Amniotic stem cell (primary cell): ENCODE measurements at regions not wholly inside any gene's neighbourhood (a gene's known extent, or its start where the extent isn't known, plus 50 kb on each side); places are given as distances from the start of the nearest gene placed in this dataset.

Source experiments
- DNase-seq: peaks from one replicate; lab custom pipeline; 2025; lab: John Stamatoyannopoulos, UW

- no peak for DNase-seq
Measured at GRCh38 chr7:109945820-109946518, 1145.0 kb upstream of the LRRN3 start.

- no peak for DNase-seq
Measured at GRCh38 chr7:109950256-109950655, 1140.7 kb upstream of the LRRN3 start.

GRCh38 chr7:109950821-109951564, 1139.9 kb upstream of the LRRN3 start:
- no peak for DNase-seq

- DNase-seq, result no peak
Measured at GRCh38 chr7:109951565-109951928, 1139.4 kb upstream of the LRRN3 start.

GRCh38 chr7:109955986-109956385, 1134.9 kb upstream of the LRRN3 start:
- no peak for DNase-seq

GRCh38 chr7:109956916-109957315, 1134.0 kb upstream of the LRRN3 start:
- no peak for DNase-seq

GRCh38 chr7:109963741-109964140, 1127.2 kb upstream of the LRRN3 start:
- no peak for DNase-seq

- DNase-seq, result no peak
Measured at GRCh38 chr7:109964780-109965179, 1126.1 kb upstream of the LRRN3 start.

GRCh38 chr7:109967406-109967805, 1123.5 kb upstream of the LRRN3 start:
- DNase-seq, result no peak

- no peak for DNase-seq
Measured at GRCh38 chr7:109983618-109984017, 1107.3 kb upstream of the LRRN3 start.

GRCh38 chr7:109984729-109985128, 1106.2 kb upstream of the LRRN3 start:
- no peak for DNase-seq

- DNase-seq, result no peak
Measured at GRCh38 chr7:109986701-109987100, 1104.2 kb upstream of the LRRN3 start.

- no peak for DNase-seq
Measured at GRCh38 chr7:109996411-109996810, 1094.5 kb upstream of the LRRN3 start.

- no peak for DNase-seq
Measured at GRCh38 chr7:109996927-109997326, 1094.0 kb upstream of the LRRN3 start.

GRCh38 chr7:109997837-109998236, 1093.1 kb upstream of the LRRN3 start:
- DNase-seq, result no peak

- DNase-seq, result no peak
Measured at GRCh38 chr7:110001254-110001938, 1089.5 kb upstream of the LRRN3 start.

GRCh38 chr7:110003827-110004226, 1087.1 kb upstream of the LRRN3 start:
- no peak for DNase-seq

GRCh38 chr7:110007320-110008063, 1083.4 kb upstream of the LRRN3 start:
- DNase-seq, result no peak

- no peak for DNase-seq
Measured at GRCh38 chr7:110010359-110010758, 1080.6 kb upstream of the LRRN3 start.

- DNase-seq, result no peak
Measured at GRCh38 chr7:110017405-110017804, 1073.5 kb upstream of the LRRN3 start.

GRCh38 chr7:110027385-110027784, 1063.5 kb upstream of the LRRN3 start:
- DNase-seq, result no peak

- DNase-seq, result no peak
Measured at GRCh38 chr7:110043519-110043918, 1047.4 kb upstream of the LRRN3 start.
